GM18507 (cell line): ENCODE measurements at regions not wholly inside any gene's neighbourhood (a gene's known extent, or its start where the extent isn't known, plus 50 kb on each side); places are given as distances from the start of the nearest gene placed in this dataset.
"Not testable (repeated sequence)": the region's sequence is repeated elsewhere in the genome, so short reads cannot be mapped to it uniquely, and the experiment has no call there.

Experiments
- DNase-seq: peaks from one replicate; pipeline ENCODE4 v3.0.0; 2011; ENCODE audit warnings: low read depth; ENCODE audit not compliant: insufficient read length; ENCODE audit errors: extremely low spot score
- FAIRE-seq: peaks from 2 replicates; lab custom pipeline; 2011; peaks lifted over from hg19 to GRCh38; lab: Jason Lieb, UNC

DNA sequence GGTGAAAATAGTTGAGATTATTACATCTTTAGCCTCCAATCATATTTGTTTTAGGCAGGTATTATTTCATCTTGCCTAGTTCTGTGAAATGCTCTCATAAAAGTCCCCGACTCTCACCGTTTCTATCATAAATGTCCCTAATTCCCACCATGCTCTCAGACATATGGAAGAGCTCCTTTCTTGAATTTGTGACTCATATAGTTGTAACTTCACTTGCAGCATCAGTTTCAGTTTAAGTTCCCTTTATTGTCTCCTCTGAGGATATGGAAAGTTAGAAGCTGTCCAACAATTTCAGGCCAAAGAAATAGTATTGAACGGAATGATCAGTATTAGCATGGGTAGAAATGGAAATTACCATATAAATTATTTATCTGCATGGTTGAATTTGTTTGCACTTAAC is 187.5 kb upstream of the NR4A3 start:
- no peak for DNase-seq
- no peak for FAIRE-seq

DNA sequence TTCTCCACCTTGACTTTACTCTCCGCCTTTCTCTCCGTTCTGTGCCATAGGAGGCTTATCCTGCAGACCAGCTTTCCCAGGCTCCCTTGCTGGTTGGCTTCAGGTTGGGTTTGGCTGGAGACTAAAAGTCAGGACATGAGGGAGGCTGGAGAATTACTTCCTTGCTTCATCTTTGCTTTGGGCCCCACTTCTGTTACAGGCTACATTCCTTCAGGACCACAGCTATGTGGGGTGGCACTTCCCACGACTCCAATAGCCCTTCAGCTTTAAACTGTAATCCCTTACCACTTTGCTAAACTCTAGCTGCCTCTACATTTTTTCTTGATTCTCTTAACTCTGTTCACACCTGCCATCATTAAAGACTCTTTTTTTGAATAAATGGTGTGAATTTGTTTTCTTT is 186.7 kb upstream of the NR4A3 start:
- FAIRE-seq = no peak

DNA sequence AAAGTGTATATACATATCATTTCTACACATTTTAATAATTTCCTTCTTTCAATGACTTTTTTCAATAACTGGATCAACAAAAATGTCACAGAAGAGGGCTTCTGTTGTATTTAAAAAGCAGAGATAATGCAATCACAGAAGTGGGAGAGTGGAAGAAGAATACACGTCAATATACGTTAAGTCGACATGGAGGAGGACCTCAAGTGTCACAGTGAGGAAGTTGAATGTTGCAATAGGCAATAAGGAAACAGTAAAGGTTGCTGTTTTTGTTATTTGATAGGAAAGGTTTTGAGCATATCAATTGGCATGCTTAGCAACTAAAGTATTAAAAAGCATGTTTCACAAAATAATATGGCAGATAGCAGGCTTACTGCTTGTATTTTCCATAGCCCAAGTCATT is 184.0 kb upstream of the NR4A3 start:
- no peak for DNase-seq
- FAIRE-seq = no peak

More for the DNA sequence above, 186.7 kb upstream of the NR4A3 start:
- DNase-seq = no peak

DNA sequence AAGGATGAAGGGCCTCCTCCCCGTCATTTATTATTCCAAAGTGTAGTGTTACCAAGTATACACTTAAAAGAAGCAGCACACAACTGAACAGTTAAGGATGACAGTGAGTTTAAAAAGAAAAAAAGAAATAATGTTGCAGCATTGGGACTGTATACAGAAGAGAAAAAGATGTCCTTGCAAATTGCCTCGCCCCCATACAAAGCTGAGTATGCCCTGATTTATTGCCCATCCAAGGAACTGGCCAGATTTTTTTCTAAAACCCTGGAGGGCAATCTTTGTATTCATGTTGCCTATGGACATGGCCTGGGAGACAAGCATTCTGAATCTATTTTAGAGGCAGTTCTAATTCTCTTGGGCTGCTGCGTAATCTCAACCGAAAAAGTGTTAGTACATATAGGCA is 182.7 kb upstream of the NR4A3 start:
- no peak for FAIRE-seq
- DNase-seq = no peak

DNA sequence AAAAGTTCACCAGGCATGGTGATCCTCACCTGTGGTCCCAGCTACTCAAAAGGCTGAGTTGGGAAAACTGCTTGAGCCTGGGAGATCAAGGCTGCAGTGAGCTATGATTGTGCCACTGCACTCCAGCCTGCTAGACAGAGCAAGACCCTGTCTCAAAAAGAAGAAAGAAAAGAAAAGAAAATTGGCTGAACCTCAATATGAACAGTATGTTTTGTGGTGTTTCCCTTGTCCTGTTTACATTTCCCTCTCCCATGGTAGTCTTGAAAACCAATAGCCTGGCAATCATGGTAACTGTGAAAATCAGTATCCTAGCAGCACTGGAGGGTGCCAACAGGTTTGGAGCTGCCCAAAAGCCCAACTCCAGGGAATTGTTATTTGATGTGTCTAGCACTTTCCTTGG is 174.1 kb upstream of the NR4A3 start:
- DNase-seq (no peak), FAIRE-seq (no peak)

DNA sequence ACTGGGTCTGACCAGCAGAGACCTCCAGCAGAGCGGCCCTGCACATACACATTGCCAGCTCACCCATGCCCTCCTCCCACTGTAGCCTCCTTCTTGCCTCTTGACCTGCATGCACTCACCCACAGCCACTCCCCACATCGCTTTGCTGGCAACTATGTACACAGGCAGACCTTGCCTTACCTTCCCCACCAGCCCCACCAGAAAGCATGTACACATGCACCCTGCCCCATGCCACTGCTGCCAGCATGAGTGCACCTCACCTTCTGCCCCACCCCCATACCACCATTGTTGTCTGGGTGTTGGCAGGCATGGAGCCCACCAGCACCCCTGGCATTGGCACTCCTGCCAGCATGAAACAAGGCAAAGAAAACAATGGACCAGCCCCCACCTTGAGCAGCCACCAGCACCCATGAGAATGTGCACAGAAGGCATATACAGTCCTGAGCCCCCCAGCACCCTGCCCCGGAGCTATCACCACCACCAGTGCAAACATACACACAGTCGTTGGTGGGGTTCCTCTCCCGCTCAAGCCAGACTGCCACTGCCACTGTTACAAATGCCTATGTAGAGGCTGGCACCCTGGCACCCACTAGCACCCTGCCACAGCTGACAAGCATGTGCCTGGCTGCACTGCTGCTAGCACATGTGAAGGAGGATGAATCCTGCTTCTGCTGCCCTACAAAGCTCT is 171.4 kb upstream of the NR4A3 start:
- DNase-seq (no peak), FAIRE-seq (no peak)

DNA sequence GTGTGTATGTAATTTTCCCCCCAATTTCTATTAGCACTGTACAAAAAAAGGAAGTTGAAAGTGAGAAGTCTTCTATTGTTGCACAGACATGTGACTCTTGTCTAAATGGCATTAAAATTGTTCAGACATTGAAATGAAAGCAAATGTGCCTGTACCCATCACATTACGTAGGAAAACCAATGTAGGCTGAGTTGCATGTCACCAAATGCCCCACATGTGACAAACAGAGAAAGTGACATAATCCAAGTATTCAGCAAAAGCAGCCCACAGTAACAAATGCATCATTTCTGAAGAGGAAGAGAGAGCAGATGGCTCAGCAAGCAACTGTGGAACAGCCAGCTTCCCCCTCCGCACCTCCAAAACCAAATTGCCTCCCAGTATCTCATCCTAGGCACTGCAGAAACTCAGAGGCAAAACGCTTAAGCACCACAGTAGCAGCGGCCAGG is 161.5 kb upstream of the NR4A3 start:
- FAIRE-seq (peak; percentile 90), DNase-seq (no peak)

DNA sequence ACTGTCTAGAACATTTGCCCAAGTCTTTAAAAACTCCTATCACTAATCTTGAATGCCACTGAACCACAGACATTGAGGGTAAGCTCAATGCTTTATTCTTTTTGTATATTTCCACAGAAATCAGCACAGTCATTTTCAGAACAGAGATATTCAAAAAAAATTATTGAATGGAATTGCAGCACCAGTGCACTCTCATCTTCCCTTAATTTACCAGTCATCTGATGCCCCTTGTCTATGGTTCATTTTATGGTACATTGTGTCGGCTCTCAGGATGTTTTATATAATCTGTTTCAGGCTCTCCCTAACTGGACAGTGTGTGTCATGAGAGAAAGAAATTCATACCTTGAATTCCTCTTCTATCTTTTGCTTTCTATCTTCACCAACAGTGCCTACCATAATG is 158.4 kb upstream of the NR4A3 start:
- FAIRE-seq = no peak
- DNase-seq = no peak

DNA sequence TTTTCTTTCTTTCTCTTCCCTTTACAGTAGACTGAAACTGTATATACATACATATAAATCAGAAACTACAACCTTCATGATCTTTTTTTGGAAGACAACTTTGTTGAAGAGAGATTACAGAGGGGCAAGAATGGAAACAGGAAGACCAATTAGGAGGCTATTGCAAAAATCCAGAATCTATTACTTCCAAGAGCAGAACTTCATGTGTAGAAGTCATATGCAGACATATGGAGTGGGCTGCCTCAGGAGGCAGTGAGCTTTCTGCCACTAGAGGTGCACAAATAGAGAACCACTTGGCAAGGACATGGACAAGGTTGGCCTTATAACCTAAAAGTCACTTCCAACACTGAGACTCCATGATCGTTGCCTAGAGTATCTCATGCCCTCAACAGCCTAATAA is 157.8 kb upstream of the NR4A3 start:
- FAIRE-seq = no peak
- no peak for DNase-seq

DNA sequence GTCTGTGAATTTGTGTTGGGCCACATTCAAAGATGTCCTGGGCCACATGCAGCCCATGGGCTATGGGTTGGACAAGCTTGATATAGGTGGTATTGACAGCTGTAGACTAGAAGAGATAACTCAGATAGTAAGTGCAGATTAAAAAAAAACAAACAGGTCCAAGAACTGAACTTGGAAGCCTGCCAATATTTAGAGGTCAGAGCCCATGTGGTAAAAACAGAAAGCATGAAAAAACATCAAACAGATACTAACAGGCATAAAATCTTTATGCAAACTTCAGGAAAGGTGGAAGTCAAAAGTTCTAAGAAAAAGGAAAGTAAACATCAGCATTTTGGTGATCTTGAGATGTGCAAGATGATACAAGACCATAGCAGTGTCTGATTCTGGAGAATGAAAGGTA is 155.1 kb upstream of the NR4A3 start:
- DNase-seq = no peak
- FAIRE-seq = no peak

DNA sequence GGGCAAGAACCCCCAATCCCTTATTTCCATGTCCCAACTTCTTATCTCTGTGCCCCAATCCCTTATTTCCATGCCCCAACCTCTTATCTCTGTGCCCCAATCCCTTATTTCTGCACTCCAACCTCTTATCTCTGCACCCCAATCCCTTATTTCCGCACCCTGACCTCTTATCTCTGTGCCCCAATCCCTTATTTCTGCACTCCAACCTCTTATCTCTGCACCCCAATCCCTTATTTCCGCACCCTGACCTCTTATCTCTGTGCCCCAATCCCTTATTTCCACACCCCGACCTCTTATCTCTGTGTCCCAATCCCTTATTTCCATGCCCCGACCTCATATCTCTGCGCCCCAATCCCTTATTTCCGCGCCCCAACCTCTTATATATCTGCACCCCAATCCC is 150.8 kb upstream of the NR4A3 start:
- not testable (repeated sequence) for FAIRE-seq, DNase-seq

DNA sequence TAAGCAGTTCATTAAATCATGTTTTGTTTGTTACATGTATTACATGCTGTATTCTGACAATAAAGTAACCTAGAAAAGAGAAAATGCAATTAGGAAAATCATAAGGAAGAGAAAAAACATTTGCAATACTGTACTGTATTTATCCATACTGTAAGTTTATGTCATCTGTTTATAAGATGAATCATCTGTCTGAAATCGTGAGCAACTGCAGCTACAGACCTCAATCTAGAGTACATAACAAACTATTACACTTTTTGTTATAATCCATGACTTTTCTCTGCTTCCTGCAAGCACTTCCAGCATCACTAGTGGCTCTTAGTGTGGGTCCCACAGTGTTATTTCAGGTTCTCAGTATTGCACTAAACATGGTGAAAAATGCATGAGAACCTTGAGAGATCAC is 144.4 kb upstream of the NR4A3 start:
- FAIRE-seq = no peak

DNA sequence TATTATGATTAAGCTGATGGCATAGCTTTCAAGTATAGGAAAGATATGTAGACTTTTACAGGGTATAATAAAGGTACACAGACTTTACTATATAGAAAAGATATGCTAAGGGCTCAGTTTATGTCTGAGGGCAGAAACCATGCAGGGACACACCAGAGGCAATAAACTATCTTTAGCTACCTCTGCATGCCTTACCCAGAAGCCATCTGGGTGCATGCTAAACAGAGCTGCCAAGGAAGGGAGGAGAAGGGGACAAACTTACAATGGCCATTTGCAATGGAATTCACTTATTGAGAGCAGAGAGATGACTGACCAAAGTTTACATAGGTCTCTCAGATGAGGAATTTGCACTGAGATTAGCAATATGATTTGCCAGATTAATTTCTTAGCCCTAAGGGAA is 143.1 kb upstream of the NR4A3 start:
- FAIRE-seq = no peak
- DNase-seq = no peak

More for the DNA sequence above, 144.4 kb upstream of the NR4A3 start:
- DNase-seq = no peak

DNA sequence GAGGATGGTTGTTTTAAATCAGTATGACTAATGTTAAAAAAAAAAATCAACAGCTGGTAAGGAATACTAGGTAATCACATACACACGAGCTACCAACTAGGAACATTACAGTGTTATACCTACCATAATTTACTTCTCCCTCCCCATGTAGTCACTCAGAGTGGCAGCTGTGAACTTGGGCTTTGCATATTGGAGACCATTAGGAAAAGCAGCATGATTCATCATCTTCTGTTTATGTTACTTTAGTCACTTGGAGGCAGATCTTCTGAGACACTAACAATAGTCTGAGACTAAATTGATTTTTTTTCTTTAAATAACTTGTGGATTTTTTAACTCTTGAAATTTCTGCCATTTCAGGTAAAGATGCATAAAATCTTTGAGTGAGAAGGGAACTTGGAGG is 141.5 kb upstream of the NR4A3 start:
- FAIRE-seq = no peak
- DNase-seq = no peak

DNA sequence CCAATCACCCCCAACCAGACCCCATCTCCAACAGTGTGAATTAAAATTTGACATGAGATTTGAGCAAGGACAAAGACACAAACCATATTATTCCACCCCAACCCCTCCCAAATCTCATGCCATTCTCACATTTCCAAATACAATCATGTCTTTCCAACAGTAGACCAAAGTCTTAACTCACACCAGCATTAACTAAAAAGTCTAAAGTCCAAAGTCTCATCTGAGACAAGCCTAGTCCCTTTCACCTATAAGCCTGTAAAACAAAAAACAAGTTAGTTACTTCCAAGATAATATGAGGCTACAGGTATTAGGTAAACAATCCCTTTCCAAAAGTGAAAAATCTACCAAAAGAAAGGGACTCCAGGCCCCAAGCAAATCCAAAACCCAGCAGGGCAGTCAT is 140.6 kb upstream of the NR4A3 start:
- DNase-seq (no peak), FAIRE-seq (no peak)

DNA sequence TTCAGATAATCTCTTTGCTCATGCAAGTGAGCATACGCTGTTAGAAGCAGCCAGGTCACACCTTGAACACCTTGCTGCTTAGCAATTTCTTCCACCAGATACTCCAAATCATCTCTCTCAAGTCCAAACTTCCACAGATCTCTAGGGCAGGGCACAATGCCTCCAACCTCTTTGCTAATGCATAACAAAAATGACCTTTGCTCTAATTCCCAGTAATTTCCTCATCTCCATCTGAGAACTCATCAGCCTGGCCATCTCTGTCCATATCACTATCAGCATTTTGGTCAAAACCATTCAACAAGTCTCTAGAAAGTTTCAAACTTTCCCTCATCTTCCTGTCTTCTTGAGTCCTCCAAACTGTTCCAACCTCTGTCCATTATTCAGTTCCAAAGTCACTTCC is 139.3 kb upstream of the NR4A3 start:
- FAIRE-seq = no peak

DNA sequence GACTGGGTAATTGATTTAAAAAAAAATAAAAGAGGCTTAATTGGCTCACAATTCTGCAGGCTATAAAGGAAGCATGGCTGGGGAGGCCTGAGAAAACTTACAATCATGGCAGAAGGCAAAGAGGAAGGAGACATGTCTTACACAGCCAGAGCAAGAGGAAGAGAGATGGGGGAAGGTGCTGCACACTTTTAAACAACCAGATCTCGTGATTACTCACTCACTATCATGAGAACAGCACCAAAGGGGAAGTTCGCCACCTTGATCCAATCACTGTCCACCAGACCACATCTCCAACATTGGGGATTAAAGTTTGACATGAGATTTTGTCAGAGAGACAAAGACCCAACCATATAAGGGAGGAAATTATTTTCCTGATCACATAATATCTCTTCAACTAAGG is 138.8 kb upstream of the NR4A3 start:
- FAIRE-seq (no peak), DNase-seq (no peak)

More for the DNA sequence above, 139.3 kb upstream of the NR4A3 start:
- no peak for DNase-seq

DNA sequence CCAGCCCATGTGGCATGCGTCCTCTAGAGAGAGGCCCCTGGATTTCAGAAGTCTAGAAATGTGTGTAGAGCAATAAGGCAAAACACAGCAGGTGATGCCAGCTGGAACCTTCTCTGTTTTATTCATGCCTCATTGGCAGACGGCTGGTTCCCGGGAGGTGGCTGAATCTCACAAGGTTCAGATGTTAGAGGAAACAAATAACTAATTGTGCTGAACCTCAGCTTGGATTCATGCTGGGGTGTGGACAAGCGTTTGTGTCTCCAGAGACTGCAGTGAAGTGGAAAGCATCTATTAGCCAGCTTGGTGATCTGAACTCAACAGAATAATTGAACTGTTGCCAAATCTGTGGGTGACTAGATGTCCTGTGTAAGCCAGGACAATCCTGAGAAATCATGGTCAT is 131.1 kb upstream of the NR4A3 start:
- no peak for DNase-seq
- no peak for FAIRE-seq

DNA sequence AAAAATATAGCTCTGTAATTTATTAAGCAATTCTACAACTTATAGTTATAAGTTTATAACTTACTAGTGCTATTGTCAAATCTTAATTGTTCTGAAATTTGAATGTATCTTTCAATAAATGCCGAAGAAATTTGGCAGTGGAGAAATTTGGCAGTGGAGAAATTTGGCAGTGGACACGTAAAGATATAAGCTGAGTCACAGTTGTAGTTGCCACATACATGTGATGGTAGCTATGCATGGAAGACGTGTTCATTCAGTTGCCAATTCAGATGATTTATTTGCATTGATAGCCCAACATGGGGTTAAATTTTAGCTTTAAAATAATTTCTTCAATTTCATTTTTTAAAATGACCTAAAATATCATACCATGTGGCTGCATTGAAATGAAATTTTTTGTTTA is 127.8 kb upstream of the NR4A3 start:
- DNase-seq (no peak), FAIRE-seq (no peak)

DNA sequence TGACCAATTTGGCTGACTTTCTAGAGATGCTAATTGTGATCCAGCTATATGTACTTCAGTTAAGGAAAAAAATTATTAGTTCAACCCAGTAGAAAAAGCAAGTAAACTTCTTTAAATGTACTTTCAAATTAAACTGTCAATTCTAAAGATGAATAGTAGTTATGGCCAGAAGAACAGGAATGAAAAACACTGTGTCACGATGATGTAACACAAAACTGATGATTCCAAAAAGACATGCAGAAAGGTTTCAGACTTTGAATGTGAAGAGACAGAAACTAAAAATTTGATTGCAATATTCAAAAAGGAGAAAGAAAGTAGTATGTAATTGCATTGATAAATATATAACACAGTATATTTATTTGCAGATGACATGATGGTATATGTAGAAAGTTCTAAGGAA is 127.3 kb upstream of the NR4A3 start:
- DNase-seq (no peak), FAIRE-seq (no peak)

DNA sequence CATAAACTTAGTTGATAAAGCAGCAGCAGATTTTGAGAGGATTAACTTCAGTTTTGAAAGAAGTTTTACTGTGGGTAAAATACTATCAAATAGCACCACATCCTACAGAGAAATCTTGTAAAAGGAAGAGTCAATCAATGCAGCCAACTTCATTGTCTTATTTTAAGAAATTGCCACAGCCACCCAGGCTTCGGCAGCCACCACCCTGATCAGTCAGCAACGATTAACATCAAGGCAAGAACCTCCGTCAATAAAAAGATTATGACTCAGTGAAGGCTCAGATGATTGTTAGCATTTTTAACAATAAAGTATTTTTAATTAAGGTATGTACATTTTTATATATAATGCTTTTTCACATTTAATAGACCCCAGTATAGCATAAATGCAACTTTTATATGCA is 122.3 kb upstream of the NR4A3 start:
- no peak for DNase-seq
- no peak for FAIRE-seq

DNA sequence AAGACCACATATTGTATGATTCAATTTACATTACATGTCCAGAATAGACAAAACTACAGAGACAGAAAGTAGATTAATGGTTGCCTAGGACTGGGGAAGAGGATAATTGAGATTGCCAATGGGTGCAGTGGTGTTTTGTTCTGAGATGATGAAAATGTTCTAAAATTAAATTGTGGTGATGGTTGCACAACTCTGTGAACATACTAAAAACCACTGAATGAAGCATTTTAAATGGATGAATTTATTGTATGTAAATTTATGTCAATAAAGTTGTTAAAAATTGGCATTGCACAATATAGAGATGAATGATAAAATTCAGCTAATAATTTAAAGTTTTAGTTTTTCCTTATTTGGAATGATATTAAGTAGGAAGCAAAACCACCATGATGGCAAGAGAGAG is 109.5 kb upstream of the NR4A3 start:
- DNase-seq (no peak), FAIRE-seq (no peak)
